Heart right ventricle (tissue), 16 donors: ENCODE measurements at regions not wholly inside any gene's neighbourhood (a gene's known extent, or its start where the extent isn't known, plus 50 kb on each side); places are given as distances from the start of the nearest gene placed in this dataset.

Experiments used
- ATAC-seq, 8 donors: fragments of 200-7000 bp; cut with Tn5 transposase; one replicate each; pipeline ENCODE4 v1.9.1; 2020; ENCODE audit warnings: mild to moderate bottlenecking in 8 of 8, moderate library complexity in 8 of 8, moderate number of reproducible peaks in 1 of 8
- DNase-seq, 2 donors: peaks; one replicate each; pipeline ENCODE4 v3.0.0-alpha.2; 2020
- H3K27ac ChIP-seq, 10 donors: fragments of 200-600 bp; sonication (generic) in 2 of 10; one replicate each; pipeline versions ENCODE4 v1.5.0 to v1.8.0; 2020 to 2022; ENCODE audit warnings: mild to moderate bottlenecking in 3 of 10
- H3K27me3 ChIP-seq, 7 donors: fragments of 200-600 bp; one replicate each; pipeline ENCODE4 v1.8.0; 2021 to 2022; ENCODE audit warnings: mild to moderate bottlenecking in 2 of 7
- H3K36me3 ChIP-seq, 9 donors: fragments of 200-600 bp; sonication (generic) in 1 of 9; one replicate each; pipeline versions ENCODE4 v1.5.0 to v1.8.0; 2020 to 2022; ENCODE audit warnings: mild to moderate bottlenecking in 2 of 9
- H3K4me1 ChIP-seq, 9 donors: fragments of 200-600 bp; sonication (generic) in 1 of 9; one replicate each; pipeline versions ENCODE4 v1.5.0 to v1.8.0; 2020 to 2022; ENCODE audit warnings: mild to moderate bottlenecking in 4 of 9
- H3K4me3 ChIP-seq, 10 donors: fragments of 200-600 bp; sonication (generic) in 2 of 10; one replicate each; pipeline versions ENCODE4 v1.5.0 to v1.8.0; 2020 to 2022; ENCODE audit warnings: mild to moderate bottlenecking in 7 of 10, moderate library complexity in 2 of 10
- H3K9me3 ChIP-seq, 11 donors: fragments of 200-600 bp in 10 of 11; sonication (generic) in 2 of 11; one replicate each; pipeline versions ENCODE4 v1.5.0 to v1.8.0; 2013 to 2022; ENCODE audit warnings: mild to moderate bottlenecking in 2 of 11, control low read depth in 1 of 11, moderate library complexity in 1 of 11
- WGBS, 2 donors: extraction: QIAGEN DNeasy Blood & Tissue Kit; methylation state at CpG; one replicate each; pipeline ENCODE4 v1.1.7; 2013; ENCODE audit warnings: inconsistent platforms in 1 of 2; 5-methylcytosine and 5-hydroxymethylcytosine counted together
- intact Hi-C, 10 donors: fragments of 100-400 bp; cut with DNase I; formaldehyde crosslinking; loops; one replicate each; pipeline versions ENCODE4 v1.11.1 to v1.14.2; 2022
- TF ChIP-seq, protein P1 (sequence below), 9 donors: fragments of 200-600 bp; sonication (generic) in 2 of 9; IDR thresholded peaks; one replicate each; pipeline versions ENCODE4 v1.5.0 to v1.8.0; 2021 to 2022; ENCODE audit warnings: antibody characterized with exemption in 9 of 9, mild to moderate bottlenecking in 5 of 9, moderate library complexity in 1 of 9
- donor health status: Arrhythmogenic right ventricular cardiomyopathy.
- donor health status: ischemic (EF 13 %, LVEDD 7.1; RV severe dilation, severe dysfunction).
- donor health status: healthy with polysubstance abuse.
- donor health status: DM: no; HTN: yes; CAD: no.
- donor health status: DM: no; HTN: no; CAD: no.
- donor health status: ischemic (EF 25% LVEDD 6.9; RV normal size, moderate dysfunction).
- donor health status: ischemic (EF 25% LVEDD 5.7; RV mildly dilated, moderate dysfunction).
- donor health status: healthy.
- donor health status: DM: yes; HTN: yes; CAD: no.
- donor health status: Ischemic cardiomyopathy.
- donor health status: ischemic (EF 35%, LVEDD 5.7; RV mildly dilated, moderate dysfunction).
- donor health status: nonischemic (EF 11% LVEDD 7.7; RV severe dilation, severe dysfunction).
- donor health status: DM: yes; HTN: yes; CAD: no.
- donor health status: PGD.
- donor health status: ischemic (EF 29% LVEDD 5.4; RV normal size, mild dysfunction).
- donor health status: nonischemic (EF 23%, LVEDD 6.1; RV moderate dilation, normal function).

DNA sequence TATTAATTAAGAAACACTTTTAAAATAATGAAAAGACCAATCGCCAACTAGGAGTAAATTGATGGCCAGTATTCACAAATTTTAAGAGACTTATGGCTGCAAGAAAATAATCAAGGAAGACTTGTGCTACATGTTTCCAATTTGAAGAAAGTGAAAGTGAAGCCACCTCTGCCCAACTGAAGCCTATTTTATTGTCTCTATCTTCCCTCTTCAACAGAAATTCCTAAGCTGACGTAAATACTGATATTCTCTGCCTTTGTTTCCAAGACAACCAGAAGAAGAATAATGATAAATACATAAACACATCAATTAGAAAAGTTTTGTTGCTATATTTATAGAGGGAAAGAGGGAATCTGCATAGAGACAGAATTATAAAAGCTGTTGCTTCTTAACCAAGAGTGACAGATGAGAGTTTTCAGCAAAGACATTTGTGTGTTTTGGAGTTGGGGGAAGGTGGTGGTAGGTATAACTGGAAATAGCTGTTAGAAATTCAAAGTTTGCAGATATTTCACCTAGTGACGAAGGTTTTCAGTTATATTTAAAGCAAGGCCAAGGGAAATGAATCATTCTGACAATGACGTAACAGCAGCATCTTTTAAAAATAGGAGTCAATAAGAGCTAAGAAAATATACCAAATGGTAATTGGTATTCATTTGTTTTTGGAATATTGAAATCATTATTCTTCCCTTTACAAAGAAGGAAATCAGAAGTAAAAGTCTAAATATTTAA, 576.6 kb upstream of the SORCS1 start:
- 59 to 71% methylated on average over 4 of the region's 4 CpGs for WGBS, 2 donors
- ATAC-seq (no peak), DNase-seq (no peak)
- H3K27ac ChIP-seq, result no peak overlapping the region
- peaks cover 0 to 29% (median 0%) of the 10 kb centered on the region in 11 donors for H3K9me3 ChIP-seq
- H3K36me3 ChIP-seq, result no peaks in the 10 kb centered on the region
- intact Hi-C loops, result no loop called here
- TF ChIP-seq, protein P1, sequence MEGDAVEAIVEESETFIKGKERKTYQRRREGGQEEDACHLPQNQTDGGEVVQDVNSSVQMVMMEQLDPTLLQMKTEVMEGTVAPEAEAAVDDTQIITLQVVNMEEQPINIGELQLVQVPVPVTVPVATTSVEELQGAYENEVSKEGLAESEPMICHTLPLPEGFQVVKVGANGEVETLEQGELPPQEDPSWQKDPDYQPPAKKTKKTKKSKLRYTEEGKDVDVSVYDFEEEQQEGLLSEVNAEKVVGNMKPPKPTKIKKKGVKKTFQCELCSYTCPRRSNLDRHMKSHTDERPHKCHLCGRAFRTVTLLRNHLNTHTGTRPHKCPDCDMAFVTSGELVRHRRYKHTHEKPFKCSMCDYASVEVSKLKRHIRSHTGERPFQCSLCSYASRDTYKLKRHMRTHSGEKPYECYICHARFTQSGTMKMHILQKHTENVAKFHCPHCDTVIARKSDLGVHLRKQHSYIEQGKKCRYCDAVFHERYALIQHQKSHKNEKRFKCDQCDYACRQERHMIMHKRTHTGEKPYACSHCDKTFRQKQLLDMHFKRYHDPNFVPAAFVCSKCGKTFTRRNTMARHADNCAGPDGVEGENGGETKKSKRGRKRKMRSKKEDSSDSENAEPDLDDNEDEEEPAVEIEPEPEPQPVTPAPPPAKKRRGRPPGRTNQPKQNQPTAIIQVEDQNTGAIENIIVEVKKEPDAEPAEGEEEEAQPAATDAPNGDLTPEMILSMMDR (IDR thresholded peaks at IDR 0.05), result no peak
- H3K4me3 ChIP-seq, result no peak overlapping the region
- no peaks in the 10 kb centered on the region for H3K4me1 ChIP-seq
- H3K27me3 ChIP-seq, result no peaks in the 10 kb centered on the region

- 79 to 87% methylated on average over 3 of the region's 3 CpGs for WGBS, 2 donors
- H3K9me3 ChIP-seq, result peaks cover 0 to 39% (median 0%) of the 10 kb centered on the region in 11 donors
- DNase-seq, result no peak
- intact Hi-C loops, result no loop called here
- no peak overlapping the region for H3K4me3 ChIP-seq
- no peak overlapping the region for H3K27ac ChIP-seq
- no peaks in the 10 kb centered on the region for H3K36me3 ChIP-seq
- TF ChIP-seq, protein P1 (IDR thresholded peaks at IDR 0.05), result no peak
- H3K27me3 ChIP-seq, result no peaks in the 10 kb centered on the region
- no peaks in the 10 kb centered on the region for H3K4me1 ChIP-seq
- no peak for ATAC-seq
These were observed 575.4 kb upstream of the SORCS1 start for GRCh38 chr10:107739951-107740350.

- WGBS, 2 donors, result 81 to 83% methylated on average over 2 of the region's 2 CpGs
- H3K36me3 ChIP-seq, result no peaks in the 10 kb centered on the region
- no peaks in the 10 kb centered on the region for H3K27me3 ChIP-seq
- DNase-seq (no peak), ATAC-seq (no peak)
- peaks cover 0 to 1% (median 0%) of the 10 kb centered on the region in 9 donors for H3K4me1 ChIP-seq
- intact Hi-C loops, result no loop called here
- H3K27ac ChIP-seq, result no peak overlapping the region
- H3K9me3 ChIP-seq, result peaks cover 0 to 53% (median 12%) of the 10 kb centered on the region in 11 donors
- TF ChIP-seq, protein P1 (IDR thresholded peaks at IDR 0.05), result no peak
- no peak overlapping the region for H3K4me3 ChIP-seq
These were observed 569.0 kb upstream of the SORCS1 start for GRCh38 chr10:107733328-107734130.

DNA sequence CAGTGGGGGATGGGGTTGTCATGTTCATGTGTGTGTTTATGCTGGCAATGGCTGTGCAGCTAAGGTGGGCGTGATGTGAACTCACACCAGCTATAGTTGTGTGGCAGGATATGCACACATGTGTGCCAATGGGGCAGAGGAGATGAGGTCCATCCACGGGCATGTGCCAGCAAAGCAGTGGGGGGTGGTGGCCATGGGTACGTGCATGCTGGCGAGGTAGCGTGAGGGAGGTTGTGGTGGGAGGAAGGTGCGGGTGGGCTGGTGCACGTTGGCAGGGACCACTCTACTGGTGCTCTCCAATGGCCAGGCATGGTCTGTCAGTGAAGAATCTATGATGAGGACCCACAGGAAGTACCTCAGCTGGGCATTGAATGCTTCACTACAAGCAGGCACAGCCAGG, 567.5 kb upstream of the SORCS1 start:
- Histone ChIP-seq H3K4me1 (peaks cover 0 to 14% (median 0%) of the 10 kb centered on the region in 9 donors), H3K36me3 (no peaks in the 10 kb centered on the region), H3K27me3 (no peaks in the 10 kb centered on the region), H3K27ac (no peak overlapping the region), H3K4me3 (no peak overlapping the region), H3K9me3 (peaks cover 0 to 41% (median 12%) of the 10 kb centered on the region in 11 donors)
- ATAC-seq (no peak), DNase-seq (no peak)
- intact Hi-C loops, result no loop called here
- TF ChIP-seq, protein P1 (IDR thresholded peaks at IDR 0.05), result no peak
- WGBS, 2 donors, result 92 to 93% methylated on average over 7 of the region's 7 CpGs
